OCI-LY3 (cell line): ENCODE measurements at regions not wholly inside any gene's neighbourhood (a gene's known extent, or its start where the extent isn't known, plus 50 kb on each side); places are given as distances from the start of the nearest gene placed in this dataset.

Experiments
- EZH2phosphoT487 ChIP-seq: fragments of 200-600 bp; shearing (Covaris generic); IDR thresholded peaks from 2 replicates; pipeline ENCODE4 v1.6.1; 2018; ENCODE audit warnings: antibody characterized with exemption, mixed run types, low read depth
- TF ChIP-seq, protein P1 (sequence below): fragments of 200-600, 300-600 bp; sonication (generic); IDR thresholded peaks from 2 replicates; pipeline ENCODE4 v1.5.1; 2014; ENCODE audit warnings: antibody characterized with exemption, low read length, low read depth

DNA sequence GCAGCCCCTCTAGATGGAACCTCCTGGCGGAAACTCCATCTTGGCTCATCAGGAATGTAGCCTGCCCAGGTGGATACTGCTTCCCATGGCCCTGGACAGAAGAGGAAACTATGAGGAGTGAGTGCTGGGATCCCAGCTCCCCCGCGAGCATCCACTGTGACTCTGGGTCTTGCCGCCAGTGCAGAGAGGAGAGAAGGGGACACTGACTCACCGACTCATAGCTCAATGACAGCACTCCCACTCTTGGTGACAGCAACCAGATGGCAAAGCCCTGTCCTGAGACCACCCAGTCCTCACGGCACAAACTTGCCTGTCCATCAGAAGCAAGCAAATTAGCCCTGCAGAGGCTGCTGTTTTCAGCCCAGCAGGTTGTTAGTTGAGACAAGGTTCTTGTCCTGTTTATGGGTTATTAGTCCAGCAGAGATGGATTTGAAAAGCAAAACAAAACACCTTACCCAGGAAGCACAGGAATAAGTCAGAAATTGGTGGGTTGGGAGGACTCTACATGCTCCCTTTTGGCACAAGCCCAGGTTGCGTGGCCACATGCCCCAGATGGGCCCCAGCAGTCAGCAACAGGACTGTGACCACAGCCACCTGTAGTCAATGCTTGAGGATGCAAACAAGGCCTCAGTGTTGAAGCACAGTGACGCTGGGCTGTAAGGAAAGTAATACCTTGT is 111.5 kb upstream of the GLI2 start:
- TF ChIP-seq, protein P1, sequence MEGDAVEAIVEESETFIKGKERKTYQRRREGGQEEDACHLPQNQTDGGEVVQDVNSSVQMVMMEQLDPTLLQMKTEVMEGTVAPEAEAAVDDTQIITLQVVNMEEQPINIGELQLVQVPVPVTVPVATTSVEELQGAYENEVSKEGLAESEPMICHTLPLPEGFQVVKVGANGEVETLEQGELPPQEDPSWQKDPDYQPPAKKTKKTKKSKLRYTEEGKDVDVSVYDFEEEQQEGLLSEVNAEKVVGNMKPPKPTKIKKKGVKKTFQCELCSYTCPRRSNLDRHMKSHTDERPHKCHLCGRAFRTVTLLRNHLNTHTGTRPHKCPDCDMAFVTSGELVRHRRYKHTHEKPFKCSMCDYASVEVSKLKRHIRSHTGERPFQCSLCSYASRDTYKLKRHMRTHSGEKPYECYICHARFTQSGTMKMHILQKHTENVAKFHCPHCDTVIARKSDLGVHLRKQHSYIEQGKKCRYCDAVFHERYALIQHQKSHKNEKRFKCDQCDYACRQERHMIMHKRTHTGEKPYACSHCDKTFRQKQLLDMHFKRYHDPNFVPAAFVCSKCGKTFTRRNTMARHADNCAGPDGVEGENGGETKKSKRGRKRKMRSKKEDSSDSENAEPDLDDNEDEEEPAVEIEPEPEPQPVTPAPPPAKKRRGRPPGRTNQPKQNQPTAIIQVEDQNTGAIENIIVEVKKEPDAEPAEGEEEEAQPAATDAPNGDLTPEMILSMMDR: no peak
- no peak for TF ChIP-seq EZH2phosphoT487
